Epidermal melanocyte (primary cell): ENCODE measurements at regions not wholly inside any gene's neighbourhood (a gene's known extent, or its start where the extent isn't known, plus 50 kb on each side); places are given as distances from the start of the nearest gene placed in this dataset.
A peak's percentile ranks its signal among the peaks of the same experiment; 100 is the strongest.

Source experiments
- DNase-seq: peaks from one replicate; pipeline ENCODE4 v3.0.0; 2011; ENCODE audit warnings: low spot score; ENCODE audit not compliant: insufficient read length

GRCh38 chr2:105573490-105573889 is 171.2 kb upstream of the NCK2 start:
- DNase-seq, result no peak

DNA sequence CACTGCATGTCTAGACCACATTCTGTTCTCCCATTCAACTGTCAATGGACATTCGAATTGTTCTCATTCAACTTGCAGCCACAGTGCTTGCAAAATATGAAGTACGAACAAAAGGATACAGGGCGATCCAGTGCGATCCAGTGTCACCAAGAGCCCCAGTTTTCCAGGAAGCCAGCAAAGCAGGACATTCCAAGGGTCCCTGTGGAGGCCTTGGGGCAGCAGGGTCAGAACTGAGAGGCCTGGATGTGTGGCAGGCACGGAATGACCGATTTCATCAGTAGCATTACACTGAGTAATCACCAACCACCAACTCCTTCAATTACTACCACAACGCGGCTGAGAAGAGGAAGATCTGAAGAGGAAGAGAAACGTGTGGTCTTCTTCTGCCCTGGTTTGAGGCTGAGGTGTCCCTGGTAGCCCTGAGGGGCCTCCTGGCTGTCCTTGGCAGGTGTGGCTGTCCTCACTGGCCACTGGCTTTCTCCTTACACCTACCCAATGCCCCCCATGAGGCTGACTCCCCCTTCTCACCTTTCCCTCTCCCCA is 172.7 kb upstream of the FHL2 start:
- DNase-seq, result no peak

- no peak for DNase-seq
Measured at GRCh38 chr2:105570757-105571156, 171.9 kb upstream of the FHL2 start.

DNA sequence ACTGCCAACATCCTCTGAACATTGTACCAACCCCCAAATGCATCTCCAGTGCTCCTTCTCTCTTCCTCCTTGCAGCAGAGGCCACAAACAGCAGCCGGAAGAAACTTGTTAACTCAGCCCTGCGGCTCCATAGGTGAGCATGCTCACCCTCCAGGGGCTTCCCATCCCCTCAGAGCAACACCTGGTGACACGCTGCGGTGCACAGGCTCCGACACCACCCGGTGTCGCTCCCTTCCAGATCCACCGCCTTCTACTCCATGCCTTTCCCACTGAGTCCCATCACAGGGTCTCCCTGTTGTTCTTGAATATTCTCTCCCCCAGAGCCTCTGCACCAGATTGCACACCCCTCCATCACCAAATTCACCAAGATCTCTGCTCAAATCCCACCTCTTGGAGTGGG is 171.5 kb upstream of the FHL2 start:
- no peak for DNase-seq

DNA sequence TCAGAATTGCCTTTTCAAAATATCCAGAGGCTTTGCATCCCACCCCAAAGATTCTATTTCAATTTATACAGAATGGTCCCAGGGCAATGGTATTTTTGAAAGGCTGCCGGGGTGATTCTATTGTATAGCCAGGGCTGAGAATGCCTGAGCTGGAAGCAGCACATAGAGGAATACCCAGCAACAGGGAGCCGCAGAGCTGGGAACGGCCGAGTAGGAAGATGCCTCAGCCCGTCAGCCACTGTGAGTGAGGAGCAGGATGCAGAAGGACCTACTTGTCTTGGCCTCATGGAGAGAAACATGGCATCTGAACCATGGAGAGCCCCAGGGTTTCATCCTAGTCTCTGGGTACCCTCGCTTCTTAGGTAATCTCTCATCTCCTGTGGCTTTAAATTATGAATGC is 170.8 kb upstream of the FHL2 start:
- DNase-seq, result no peak

GRCh38 chr2:105567996-105568494 is 169.2 kb upstream of the FHL2 start:
- no peak for DNase-seq

DNA sequence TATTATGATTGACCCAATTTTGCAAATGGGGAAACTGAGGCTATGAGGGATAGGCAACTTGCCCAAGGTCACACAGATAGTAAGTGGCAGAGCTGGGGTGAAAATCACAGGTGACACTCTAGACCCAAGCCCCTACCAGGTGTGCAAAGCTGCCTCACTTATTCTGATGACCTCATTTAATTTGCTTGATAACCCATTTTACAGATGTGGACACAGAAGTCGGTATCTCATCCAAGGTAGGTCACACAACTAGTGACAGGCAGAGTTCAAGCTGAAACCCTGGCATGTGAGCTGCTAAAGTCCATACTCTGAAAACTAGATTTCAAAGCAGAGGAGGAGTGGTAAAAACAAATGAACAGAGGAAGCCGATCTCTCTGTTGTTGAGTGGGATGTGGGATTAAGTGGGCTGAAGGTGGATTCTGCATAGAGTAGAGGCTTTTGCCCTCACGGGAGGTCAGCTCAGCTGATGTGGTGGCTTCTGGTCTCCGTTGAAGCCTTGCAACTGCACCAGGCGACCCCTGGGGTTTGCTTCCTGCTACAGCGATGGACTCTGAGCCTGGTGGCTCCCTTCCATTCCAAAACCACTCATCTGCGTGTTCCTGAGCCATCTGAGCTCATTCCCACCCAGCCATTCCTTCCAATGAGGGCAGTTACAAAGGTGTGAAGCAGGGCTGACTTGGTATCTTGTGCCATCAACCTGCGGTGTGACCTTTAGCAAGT is 164.3 kb upstream of the FHL2 start:
- DNase-seq, result no peak

- no peak for DNase-seq
Measured at GRCh38 chr2:105561401-105561800, 162.6 kb upstream of the FHL2 start.

DNA sequence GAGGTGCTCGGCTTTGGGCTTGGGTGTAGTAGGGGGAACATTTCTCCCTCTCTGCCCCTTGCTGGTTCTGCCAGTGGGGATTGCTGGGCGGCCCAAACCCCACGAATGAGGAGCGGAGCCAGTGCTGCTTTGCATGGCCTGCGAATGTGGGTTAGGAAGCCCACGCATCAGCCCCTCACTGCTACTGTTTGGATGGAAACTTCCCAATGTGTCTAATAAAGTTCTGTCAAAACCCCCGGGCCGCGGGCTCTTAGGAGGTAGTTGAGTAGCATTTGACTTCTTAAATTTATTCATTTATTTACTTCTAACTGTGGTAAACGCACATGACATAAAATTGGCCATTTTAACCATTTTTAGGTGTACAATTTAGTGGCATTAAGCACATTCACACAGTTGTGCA is 161.3 kb upstream of the FHL2 start:
- no peak for DNase-seq

DNA sequence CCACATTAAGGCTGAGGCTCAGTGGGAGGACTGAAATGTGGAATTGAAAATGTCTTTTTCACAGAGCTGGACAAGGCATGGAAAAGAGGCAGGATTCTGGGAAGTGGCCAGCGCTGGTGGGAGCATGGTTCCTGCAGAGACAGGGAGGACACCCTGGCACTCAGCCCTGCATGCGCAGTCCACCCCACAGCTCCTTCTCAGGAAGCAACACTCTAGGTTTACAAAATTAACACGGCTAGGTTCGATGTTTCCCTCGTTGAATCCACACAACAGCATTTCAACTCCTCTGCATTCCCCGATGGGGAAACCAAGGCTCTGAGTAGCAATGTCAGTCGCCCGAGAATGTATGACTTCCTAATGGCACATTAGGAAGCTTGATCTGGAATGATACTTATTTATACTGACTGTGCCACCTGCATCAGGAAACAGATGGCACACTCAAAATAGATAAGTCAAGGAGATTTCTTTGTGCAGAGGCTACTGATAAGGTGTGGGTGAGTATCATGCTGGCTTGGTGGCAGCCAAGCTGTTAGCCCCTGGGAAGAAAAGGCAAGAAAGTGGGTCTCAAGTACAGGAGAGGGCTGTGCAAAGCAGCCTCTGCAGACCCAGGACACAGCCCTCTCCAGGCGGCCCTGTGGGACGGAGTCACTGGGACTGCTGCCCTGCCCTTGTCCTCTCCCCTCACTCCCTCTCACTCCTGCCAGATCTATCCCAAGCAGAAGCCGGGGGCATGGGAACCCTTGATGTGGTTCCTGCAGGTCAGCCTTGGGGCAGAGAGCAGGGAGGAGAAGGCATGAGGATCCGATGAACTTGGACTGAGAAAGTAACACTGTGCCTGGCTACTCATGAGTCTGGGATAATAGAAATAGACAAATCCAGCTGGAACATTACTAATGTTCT is 158.4 kb upstream of the FHL2 start:
- no peak for DNase-seq

GRCh38 chr2:105556366-105556765 is 157.5 kb upstream of the FHL2 start:
- no peak for DNase-seq

- no peak for DNase-seq
Measured at GRCh38 chr2:105554235-105554634, 155.4 kb upstream of the FHL2 start.

- no peak for DNase-seq
Measured at GRCh38 chr2:105553538-105554196, 154.8 kb upstream of the FHL2 start.

- no peak for DNase-seq
Measured at GRCh38 chr2:105546628-105546974, 147.8 kb upstream of the FHL2 start.

- peak; percentile 67 for DNase-seq
Measured at GRCh38 chr2:105545730-105546627, 147.1 kb upstream of the FHL2 start.

GRCh38 chr2:105544591-105545377 is 145.9 kb upstream of the FHL2 start:
- no peak for DNase-seq

GRCh38 chr2:105541189-105542050 is 142.6 kb upstream of the FHL2 start:
- no peak for DNase-seq

- DNase-seq, result no peak
Measured at GRCh38 chr2:105540642-105541041, 141.8 kb upstream of the FHL2 start.

- no peak for DNase-seq
Measured at GRCh38 chr2:105539331-105539730, 140.5 kb upstream of the FHL2 start.
